Epithelial cell of esophagus (primary cell): ENCODE measurements at regions not wholly inside any gene's neighbourhood (a gene's known extent, or its start where the extent isn't known, plus 50 kb on each side); places are given as distances from the start of the nearest gene placed in this dataset.

Experiments used
- DNase-seq: peaks from one replicate; pipeline ENCODE4 v3.0.0; 2010; ENCODE audit warnings: low read depth
- H3K4me3 ChIP-seq: 2 replicates; pipeline ENCODE4 v1.5.1; 2011; ENCODE audit warnings: mild to moderate bottlenecking, low read length, control low read depth
- TF ChIP-seq, protein P1 (sequence below): IDR thresholded peaks from 2 replicates; pipeline ENCODE4 v1.5.1; 2011; ENCODE audit warnings: low read depth, mild to moderate bottlenecking, low read length, control low read depth, inconsistent platforms; ENCODE audit not compliant: insufficient read depth; ENCODE audit errors: missing control alignments

DNA sequence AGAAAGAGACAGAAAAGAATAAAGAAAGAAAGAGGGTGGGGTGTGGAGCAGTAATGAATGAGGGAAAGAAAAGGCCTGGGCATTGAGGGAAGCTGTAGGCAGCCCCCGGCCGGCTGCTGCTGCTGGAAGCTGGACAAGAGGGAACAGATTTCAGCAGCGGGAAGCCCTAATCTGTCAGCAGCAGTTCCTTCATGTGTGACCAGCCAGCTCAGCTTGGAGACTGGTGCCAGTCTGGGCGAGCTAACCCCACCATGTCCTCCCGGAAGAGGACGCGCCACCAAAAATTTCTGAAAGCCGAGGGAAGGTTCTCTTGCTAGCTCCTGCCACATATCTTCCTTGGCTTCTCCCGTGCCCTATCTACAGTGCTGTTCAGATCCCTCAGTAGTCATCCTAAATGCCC is 236.8 kb downstream of the GRIN2B start:
- no peak for DNase-seq
- H3K4me3 ChIP-seq: no peak overlapping the region
- TF ChIP-seq, protein P1, sequence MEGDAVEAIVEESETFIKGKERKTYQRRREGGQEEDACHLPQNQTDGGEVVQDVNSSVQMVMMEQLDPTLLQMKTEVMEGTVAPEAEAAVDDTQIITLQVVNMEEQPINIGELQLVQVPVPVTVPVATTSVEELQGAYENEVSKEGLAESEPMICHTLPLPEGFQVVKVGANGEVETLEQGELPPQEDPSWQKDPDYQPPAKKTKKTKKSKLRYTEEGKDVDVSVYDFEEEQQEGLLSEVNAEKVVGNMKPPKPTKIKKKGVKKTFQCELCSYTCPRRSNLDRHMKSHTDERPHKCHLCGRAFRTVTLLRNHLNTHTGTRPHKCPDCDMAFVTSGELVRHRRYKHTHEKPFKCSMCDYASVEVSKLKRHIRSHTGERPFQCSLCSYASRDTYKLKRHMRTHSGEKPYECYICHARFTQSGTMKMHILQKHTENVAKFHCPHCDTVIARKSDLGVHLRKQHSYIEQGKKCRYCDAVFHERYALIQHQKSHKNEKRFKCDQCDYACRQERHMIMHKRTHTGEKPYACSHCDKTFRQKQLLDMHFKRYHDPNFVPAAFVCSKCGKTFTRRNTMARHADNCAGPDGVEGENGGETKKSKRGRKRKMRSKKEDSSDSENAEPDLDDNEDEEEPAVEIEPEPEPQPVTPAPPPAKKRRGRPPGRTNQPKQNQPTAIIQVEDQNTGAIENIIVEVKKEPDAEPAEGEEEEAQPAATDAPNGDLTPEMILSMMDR: no peak

DNA sequence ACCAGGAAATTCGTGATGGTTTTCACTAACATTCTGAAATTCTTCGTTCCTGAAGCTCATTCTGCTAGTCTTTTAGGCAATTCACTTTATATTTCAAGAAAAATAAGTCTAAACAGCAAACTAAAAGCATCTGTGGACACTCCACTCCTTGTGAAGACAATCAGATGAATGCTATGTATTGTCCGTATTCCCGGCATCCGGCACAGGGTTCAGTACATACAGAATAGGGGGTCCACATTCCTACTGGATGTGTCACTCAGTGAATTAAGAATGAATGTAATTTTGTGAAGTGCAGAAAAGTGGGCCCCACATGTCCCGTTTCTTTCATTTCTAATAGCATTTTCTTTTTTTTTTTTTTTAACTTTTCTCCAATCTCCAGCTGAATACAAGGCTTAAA is 241.3 kb downstream of the GRIN2B start:
- H3K4me3 ChIP-seq: no peak overlapping the region
- no peak for DNase-seq
- TF ChIP-seq, protein P1: no peak

DNA sequence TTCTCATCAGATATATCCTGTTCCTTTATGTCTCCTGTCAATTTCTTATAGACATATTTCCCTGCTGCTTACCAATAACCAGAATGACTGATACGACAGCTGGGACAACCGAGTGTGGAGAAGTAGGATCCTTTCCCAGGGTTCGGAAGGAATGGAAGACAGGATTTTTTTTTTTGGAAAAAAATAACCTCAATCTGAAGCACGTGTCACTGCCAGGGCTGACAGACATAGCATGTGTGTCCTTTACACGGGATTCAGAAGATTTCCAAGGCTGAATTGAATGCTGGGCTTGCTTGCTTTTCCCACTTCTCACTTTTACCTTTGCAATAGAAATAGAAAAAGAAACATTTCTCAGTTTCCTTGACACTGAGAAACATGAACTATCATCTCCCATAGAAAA is 245.7 kb downstream of the GRIN2B start:
- no peak for DNase-seq
- H3K4me3 ChIP-seq: no peak overlapping the region
- TF ChIP-seq, protein P1: no peak

DNA sequence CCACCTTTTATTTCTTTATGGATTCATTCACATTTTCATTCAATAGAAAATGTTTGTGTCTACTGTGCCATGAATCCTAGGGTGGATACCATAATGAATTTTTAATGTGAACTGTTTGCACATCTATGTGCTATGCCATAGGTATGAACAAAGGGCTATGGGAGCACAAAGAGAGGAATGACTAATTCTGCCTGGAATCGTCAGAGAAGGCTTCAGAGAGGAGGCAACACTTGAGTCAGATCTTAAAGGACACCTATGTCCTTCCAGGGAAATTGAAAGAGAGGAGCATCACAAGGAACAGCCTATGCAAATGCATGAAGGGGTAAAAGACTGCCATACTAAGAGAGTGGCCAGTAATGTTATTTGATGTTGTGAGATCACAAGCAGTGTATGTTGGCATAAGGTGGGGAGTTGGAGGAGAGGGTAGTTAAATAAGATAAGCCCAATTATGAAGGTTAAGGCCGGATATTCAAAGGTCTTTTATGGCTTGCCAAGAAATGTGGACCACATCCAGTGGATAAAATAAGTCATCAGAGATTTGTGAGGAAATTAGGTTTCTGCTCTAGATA is 246.7 kb downstream of the GRIN2B start:
- no peak for DNase-seq
- H3K4me3 ChIP-seq: no peak overlapping the region
- TF ChIP-seq, protein P1: no peak

DNA sequence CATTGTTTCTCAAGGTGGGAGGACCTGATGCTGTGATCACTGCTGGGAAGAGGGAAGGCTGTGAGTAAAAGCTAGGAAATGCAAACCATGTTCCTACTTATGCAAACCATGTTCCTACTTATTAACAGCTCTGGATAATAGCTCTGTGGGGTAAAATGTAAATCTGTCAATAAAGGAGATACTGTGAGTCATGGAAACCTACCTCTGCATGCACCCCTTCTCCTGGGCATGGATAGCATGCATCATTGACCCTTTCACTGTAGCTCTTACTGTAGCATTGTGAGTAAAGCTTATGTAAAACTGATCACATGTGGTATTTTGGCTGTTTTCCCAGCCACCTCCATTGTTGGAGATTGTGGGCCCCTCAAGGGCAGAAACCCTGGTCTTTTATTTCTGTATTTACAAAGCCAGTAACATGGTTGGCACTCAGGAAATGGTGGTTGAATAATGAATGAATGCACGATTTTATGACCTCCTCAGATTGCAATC is 253.7 kb downstream of the GRIN2B start:
- no peak for DNase-seq
- TF ChIP-seq, protein P1: no peak

DNA sequence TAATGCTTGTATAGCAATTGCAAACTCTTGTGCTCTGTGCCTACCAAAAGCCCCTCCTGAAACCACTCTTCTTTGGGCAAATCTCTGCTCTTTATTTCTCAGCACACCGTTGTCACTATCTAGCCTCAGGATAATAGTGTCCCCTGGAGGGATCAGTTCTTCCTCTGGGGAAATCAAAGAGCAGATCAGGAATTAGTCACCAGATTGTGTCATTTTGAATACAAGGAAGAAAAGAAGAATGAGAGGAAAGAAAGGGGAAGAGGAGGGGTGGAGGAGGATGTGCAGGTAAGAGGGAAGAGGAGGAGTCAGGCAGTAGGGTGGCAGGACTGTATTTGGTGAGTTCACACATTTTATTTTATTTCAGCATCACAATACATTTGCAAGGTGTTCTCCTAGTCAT is 256.4 kb downstream of the GRIN2B start:
- no peak for DNase-seq
- H3K4me3 ChIP-seq: no peak overlapping the region
- TF ChIP-seq, protein P1: no peak

More for the DNA sequence above, 253.7 kb downstream of the GRIN2B start:
- no peak overlapping the region for H3K4me3 ChIP-seq

DNA sequence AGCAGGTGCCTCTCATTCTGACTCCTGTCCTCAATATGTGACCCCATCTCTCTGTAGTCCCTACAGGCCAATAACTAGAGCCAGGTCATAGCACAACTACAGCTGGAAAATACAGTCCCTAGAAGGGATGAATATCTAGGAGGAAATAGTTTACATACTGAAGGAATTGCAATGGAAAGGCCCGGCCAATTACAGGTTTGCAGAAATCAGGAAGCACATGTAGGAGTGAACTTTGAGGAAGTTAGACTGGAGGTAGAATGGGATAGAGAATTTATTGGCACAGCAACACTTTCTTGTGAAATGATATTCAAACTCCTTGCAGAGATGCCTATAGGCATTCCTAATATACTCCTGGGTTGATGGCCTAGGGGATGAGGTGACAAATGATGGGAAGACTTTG is 257.3 kb downstream of the GRIN2B start:
- DNase-seq: no peak
- H3K4me3 ChIP-seq: no peak overlapping the region
- TF ChIP-seq, protein P1: no peak
